Trophoblast cell (in vitro differentiated cells and primary cell): ENCODE measurements at regions not wholly inside any gene's neighbourhood (a gene's known extent, or its start where the extent isn't known, plus 50 kb on each side); places are given as distances from the start of the nearest gene placed in this dataset.

Experiments used
- DNase-seq, 2 donors: peaks; one replicate each; pipeline ENCODE4 v3.0.0-alpha.2; 2016
- H2AFZ ChIP-seq: 2 replicates; pipeline ENCODE4 v1.6.1; 2013; ENCODE audit warnings: low read length, moderate library complexity, mild to moderate bottlenecking; ENCODE audit not compliant: insufficient read depth, poor library complexity
- H2AK5ac ChIP-seq: 2 replicates; pipeline ENCODE4 v1.6.1; 2013; ENCODE audit warnings: mild to moderate bottlenecking, low read length
- H2BK120ac ChIP-seq: 2 replicates; pipeline ENCODE4 v1.6.1; 2013; ENCODE audit warnings: low read length, mild to moderate bottlenecking, moderate library complexity; ENCODE audit not compliant: insufficient read depth, poor library complexity
- H2BK12ac ChIP-seq: 2 replicates; pipeline ENCODE4 v1.6.1; 2013; ENCODE audit warnings: mild to moderate bottlenecking, low read length, moderate library complexity
- H2BK5ac ChIP-seq: 2 replicates; pipeline ENCODE4 v1.6.1; 2013; ENCODE audit warnings: low read length, low read depth, moderate library complexity, mild to moderate bottlenecking; ENCODE audit not compliant: poor library complexity
- H3K14ac ChIP-seq: 2 replicates; pipeline ENCODE4 v1.6.1; 2013; ENCODE audit warnings: mild to moderate bottlenecking, low read length
- H3K18ac ChIP-seq: 2 replicates; pipeline ENCODE4 v1.6.1; 2013; ENCODE audit warnings: mild to moderate bottlenecking, low read length
- H3K23ac ChIP-seq: 2 replicates; pipeline ENCODE4 v1.6.1; 2013; ENCODE audit warnings: low read length
- H3K27ac ChIP-seq: 2 replicates; pipeline ENCODE4 v1.5.1; 2013; ENCODE audit warnings: low read depth, mild to moderate bottlenecking, inconsistent platforms, low read length, moderate library complexity
- H3K27me3 ChIP-seq: 2 replicates; pipeline ENCODE4 v1.6.1; 2013; ENCODE audit warnings: inconsistent platforms, mild to moderate bottlenecking, low read length, moderate library complexity; ENCODE audit not compliant: insufficient read depth
- H3K36me3 ChIP-seq, 2 experiments: 1 replicate in 1 of 2; 2 replicates in 1 of 2; pipeline ENCODE4 v1.6.1; 2013; ENCODE audit warnings: low read length in 2 of 2, mild to moderate bottlenecking in 2 of 2, moderate library complexity in 1 of 2; ENCODE audit not compliant: insufficient read depth in 2 of 2, control insufficient read depth in 1 of 2
- H3K4ac ChIP-seq: 2 replicates; pipeline ENCODE4 v1.6.1; 2013; ENCODE audit warnings: low read depth, mild to moderate bottlenecking, low read length, moderate library complexity
- H3K4me1 ChIP-seq, 2 experiments: 1 replicate in 1 of 2; 2 replicates in 1 of 2; pipeline ENCODE4 v1.6.1; 2013; ENCODE audit warnings: low read length in 2 of 2, mild to moderate bottlenecking in 2 of 2, moderate library complexity in 1 of 2; ENCODE audit not compliant: insufficient read depth in 2 of 2, control insufficient read depth in 1 of 2
- H3K4me2 ChIP-seq: 2 replicates; pipeline ENCODE4 v1.6.1; 2013; ENCODE audit warnings: inconsistent platforms, mild to moderate bottlenecking, low read length, moderate library complexity
- H3K4me3 ChIP-seq: 2 replicates; pipeline ENCODE4 v1.5.1; 2013; ENCODE audit warnings: mild to moderate bottlenecking, low read depth, low read length, inconsistent platforms
- H3K79me1 ChIP-seq: one replicate; pipeline ENCODE4 v1.6.1; 2013; ENCODE audit warnings: low read length
- H3K79me2 ChIP-seq: 2 replicates; pipeline ENCODE4 v1.6.1; 2013; ENCODE audit warnings: low read length, mild to moderate bottlenecking; ENCODE audit not compliant: control insufficient read depth, insufficient read depth, poor library complexity
- H3K9ac ChIP-seq: 2 replicates; pipeline ENCODE4 v1.6.1; 2013; ENCODE audit warnings: mild to moderate bottlenecking, low read length
- H3K9me3 ChIP-seq: 2 replicates; pipeline ENCODE4 v1.6.1; 2013; ENCODE audit warnings: low read depth, mild to moderate bottlenecking, control low read depth, inconsistent platforms, low read length; ENCODE audit not compliant: insufficient read depth
- H4K12ac ChIP-seq: 2 replicates; pipeline ENCODE4 v1.6.1; 2013; ENCODE audit warnings: low read depth, mild to moderate bottlenecking, low read length, moderate library complexity
- H4K8ac ChIP-seq: 2 replicates; pipeline ENCODE4 v1.6.1; 2013; ENCODE audit warnings: low read depth, mild to moderate bottlenecking, low read length, moderate library complexity
- H4K91ac ChIP-seq: one replicate; pipeline ENCODE4 v1.6.1; 2013; ENCODE audit warnings: low read depth, mild to moderate bottlenecking, low read length, moderate library complexity
- WGBS: extraction: QIAGEN DNeasy Blood & Tissue Kit; methylation state at CpG from one replicate; pipeline ENCODE4 v1.1.7; 2013; ENCODE audit warnings: missing lambda C conversion rate; ENCODE audit not compliant: insufficient read length, insufficient coverage; ENCODE audit errors: extremely low coverage; 5-methylcytosine and 5-hydroxymethylcytosine counted together

GRCh38 chr2:173557497-173557896, 202.8 kb downstream of the CDCA7 start:
- no peak overlapping the region for H2BK5ac ChIP-seq
- no peak overlapping the region for H4K12ac ChIP-seq
- H2BK120ac ChIP-seq, result no peak overlapping the region
- no peak overlapping the region for H3K14ac ChIP-seq
- H3K9me3 ChIP-seq, result no peaks in the 10 kb centered on the region
- H3K27me3 ChIP-seq, result no peaks in the 10 kb centered on the region
- WGBS, result no CpG with 5 or more reads among the region's 2 CpGs
- H4K8ac ChIP-seq, result no peak overlapping the region
- H3K18ac ChIP-seq, result no peak overlapping the region
- no peak overlapping the region for H3K4ac ChIP-seq
- H2AFZ ChIP-seq, result no peak overlapping the region
- no peak overlapping the region for H3K23ac ChIP-seq
- no peaks in the 10 kb centered on the region for H3K4me1 ChIP-seq
- H2BK12ac ChIP-seq, result no peak overlapping the region
- no peak overlapping the region for H4K91ac ChIP-seq
- no peak for DNase-seq
- H3K4me2 ChIP-seq, result no peak overlapping the region
- H3K79me2 ChIP-seq, result no peaks in the 10 kb centered on the region
- no peak overlapping the region for H3K9ac ChIP-seq
- no peak overlapping the region for H3K27ac ChIP-seq
- no peaks in the 10 kb centered on the region for H3K79me1 ChIP-seq
- no peaks in the 10 kb centered on the region for H3K36me3 ChIP-seq
- no peak overlapping the region for H2AK5ac ChIP-seq
- H3K4me3 ChIP-seq, result no peak overlapping the region

DNA sequence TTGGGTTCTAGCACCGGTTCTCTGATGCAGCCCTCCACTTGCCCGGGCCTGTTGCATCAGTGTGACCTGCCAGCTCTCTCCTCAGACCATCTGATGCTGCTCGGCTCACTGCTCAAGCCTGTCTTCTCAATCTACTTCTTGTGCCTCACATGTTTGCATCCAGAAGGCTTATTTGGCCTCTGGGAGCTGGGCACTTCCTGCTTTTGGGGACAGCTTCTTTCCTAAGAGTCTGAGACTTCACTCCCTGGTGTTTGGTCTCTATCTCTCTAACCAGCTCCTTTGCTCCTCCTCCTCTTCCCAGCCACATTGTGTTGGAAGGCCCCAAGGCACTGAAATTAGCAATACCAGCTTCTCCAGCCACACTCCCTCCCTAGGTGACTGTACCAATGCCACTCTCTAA, 212.8 kb downstream of the CDCA7 start:
- Histone ChIP-seq H3K27ac (no peak overlapping the region), H2BK5ac (no peak overlapping the region), H4K8ac (no peak overlapping the region), H2BK12ac (no peak overlapping the region), H2AFZ (no peak overlapping the region), H3K79me2 (no peaks in the 10 kb centered on the region), H3K9ac (no peak overlapping the region), H2BK120ac (no peak overlapping the region), H3K4me2 (no peak overlapping the region), H3K4ac (no peak overlapping the region), H3K36me3 (no peaks in the 10 kb centered on the region), H4K91ac (no peak overlapping the region), H3K4me3 (no peak overlapping the region), H2AK5ac (no peak overlapping the region), H3K9me3 (peaks cover 2% of the 10 kb centered on the region), H3K14ac (no peak overlapping the region), H3K79me1 (no peaks in the 10 kb centered on the region), H4K12ac (no peak overlapping the region), H3K18ac (no peak overlapping the region), H3K23ac (no peak overlapping the region), H3K4me1 (no peaks in the 10 kb centered on the region), H3K27me3 (no peaks in the 10 kb centered on the region)
- no peak for DNase-seq
- WGBS, result no CpG with 5 or more reads among the region's 3 CpGs

- Histone ChIP-seq H2BK12ac (no peak overlapping the region), H3K79me2 (no peaks in the 10 kb centered on the region), H2AK5ac (no peak overlapping the region), H2BK5ac (no peak overlapping the region), H3K9me3 (peaks cover 2% of the 10 kb centered on the region), H3K27ac (no peak overlapping the region), H4K91ac (no peak overlapping the region), H3K4ac (no peak overlapping the region), H2BK120ac (no peak overlapping the region), H3K79me1 (no peaks in the 10 kb centered on the region), H3K14ac (no peak overlapping the region), H3K9ac (no peak overlapping the region), H3K23ac (no peak overlapping the region), H3K4me2 (no peak overlapping the region), H4K8ac (no peak overlapping the region), H3K27me3 (no peaks in the 10 kb centered on the region), H3K4me1 (no peaks in the 10 kb centered on the region), H3K4me3 (no peak overlapping the region), H3K36me3 (no peaks in the 10 kb centered on the region), H3K18ac (no peak overlapping the region), H4K12ac (no peak overlapping the region), H2AFZ (no peak overlapping the region)
- peak; percentile 27 to 41 for DNase-seq
- WGBS, result no CpG with 5 or more reads among the region's 3 CpGs
Measured at GRCh38 chr2:173568054-173568453, 213.4 kb downstream of the CDCA7 start.

GRCh38 chr2:173571021-173571821, 216.5 kb downstream of the CDCA7 start:
- Histone ChIP-seq H3K4me2 (peak overlapping the region; percentile 35), H3K23ac (no peak overlapping the region), H3K27me3 (no peaks in the 10 kb centered on the region), H4K91ac (no peak overlapping the region), H2AFZ (no peak overlapping the region), H4K12ac (no peak overlapping the region), H3K79me1 (no peaks in the 10 kb centered on the region), H3K9ac (no peak overlapping the region), H3K14ac (no peak overlapping the region), H3K18ac (no peak overlapping the region), H2BK12ac (no peak overlapping the region), H2AK5ac (no peak overlapping the region), H3K27ac (no peak overlapping the region), H2BK5ac (no peak overlapping the region), H3K4me3 (no peak overlapping the region), H3K36me3 (no peaks in the 10 kb centered on the region), H3K4me1 (no peaks in the 10 kb centered on the region), H2BK120ac (no peak overlapping the region), H3K79me2 (no peaks in the 10 kb centered on the region), H3K4ac (no peak overlapping the region), H3K9me3 (peaks cover 1% of the 10 kb centered on the region), H4K8ac (no peak overlapping the region)
- no CpG with 5 or more reads among the region's 10 CpGs for WGBS
- peak in 1 of 2 donors; percentile 33 for DNase-seq
